DND-41 (cell line): ENCODE measurements at regions not wholly inside any gene's neighbourhood (a gene's known extent, or its start where the extent isn't known, plus 50 kb on each side); places are given as distances from the start of the nearest gene placed in this dataset.
A peak's percentile ranks its signal among the peaks of the same experiment; 100 is the strongest.
"Not testable (repeated sequence)": the region's sequence is repeated elsewhere in the genome, so short reads cannot be mapped to it uniquely, and the experiment has no call there.

Experiments
- ATAC-seq: fragments of 200-7000 bp; cut with Tn5 transposase; 3 replicates; pipeline ENCODE4 v1.9.1; 2021; ENCODE audit warnings: low read depth; ENCODE audit not compliant: insufficient read depth
- DNase-seq: peaks from one replicate; pipeline ENCODE4 v3.0.0-alpha.2; 2020
- H2AFZ ChIP-seq: 2 replicates; pipeline ENCODE4 v1.6.0; 2012; ENCODE audit warnings: low read depth, low read length
- H3K27ac ChIP-seq: 2 replicates; pipeline ENCODE4 v1.5.1; 2012; ENCODE audit warnings: low read length, inconsistent platforms
- H3K27me3 ChIP-seq: fragments of 200-600 bp; sonication (generic); 2 replicates; pipeline ENCODE4 v1.6.0; 2012; ENCODE audit warnings: low read length, mild to moderate bottlenecking, inconsistent platforms; ENCODE audit not compliant: insufficient read depth, poor library complexity
- H3K36me3 ChIP-seq: 2 replicates; pipeline ENCODE4 v1.5.1; 2012; ENCODE audit warnings: low read length, inconsistent platforms; ENCODE audit not compliant: insufficient read depth
- H3K4me1 ChIP-seq: 2 replicates; pipeline ENCODE4 v1.5.1; 2012; ENCODE audit warnings: mild to moderate bottlenecking, low read length; ENCODE audit not compliant: insufficient read depth
- H3K4me2 ChIP-seq: 2 replicates; pipeline ENCODE4 v1.6.0; 2012; ENCODE audit warnings: mild to moderate bottlenecking, moderate library complexity, low read length, inconsistent platforms; ENCODE audit not compliant: insufficient read depth
- H3K4me3 ChIP-seq, 2 experiments: fragments of 200-600 bp in 1 of 2; shearing (Covaris generic) in 1 of 2; 2 replicates each; pipeline ENCODE4 v1.5.1; 2012 to 2016; ENCODE audit warnings: inconsistent platforms in 2 of 2, low read length in 2 of 2, mild to moderate bottlenecking in 2 of 2, low read depth in 1 of 2, moderate library complexity in 1 of 2
- H3K79me2 ChIP-seq: 2 replicates; pipeline ENCODE4 v1.6.0; 2012; ENCODE audit warnings: low read length, inconsistent platforms; ENCODE audit not compliant: insufficient read depth
- H3K9ac ChIP-seq: 2 replicates; pipeline ENCODE4 v1.6.0; 2012; ENCODE audit warnings: low read depth, mild to moderate bottlenecking, inconsistent platforms, low read length, moderate library complexity
- H3K9me3 ChIP-seq: 2 replicates; pipeline ENCODE4 v1.5.1; 2012; ENCODE audit warnings: low read length, moderate library complexity, mild to moderate bottlenecking, inconsistent platforms; ENCODE audit not compliant: insufficient read depth, severe bottlenecking
- H4K20me1 ChIP-seq: 2 replicates; pipeline ENCODE4 v1.6.0; 2012; ENCODE audit warnings: low read length; ENCODE audit not compliant: insufficient read depth
- CTCF ChIP-seq: IDR thresholded peaks from 2 replicates; pipeline ENCODE4 v1.5.1; 2012; ENCODE audit warnings: borderline replicate concordance, low read length, moderate library complexity, mild to moderate bottlenecking; ENCODE audit not compliant: poor library complexity, severe bottlenecking; ENCODE audit errors: extremely low read depth
- EZH2 ChIP-seq: IDR thresholded peaks from 3 replicates; pipeline ENCODE4 v1.6.1; 2012; ENCODE audit warnings: borderline replicate concordance, low read depth, mild to moderate bottlenecking, moderate library complexity, low read length, inconsistent platforms; ENCODE audit not compliant: severe bottlenecking

- not testable (repeated sequence) for H3K36me3 ChIP-seq, H3K79me2 ChIP-seq, H3K4me3 ChIP-seq, H2AFZ ChIP-seq, H3K9me3 ChIP-seq, DNase-seq, H4K20me1 ChIP-seq, H3K9ac ChIP-seq, H3K27me3 ChIP-seq, ATAC-seq, H3K4me2 ChIP-seq, H3K27ac ChIP-seq, H3K4me1 ChIP-seq
These were observed 76.8 kb upstream of the RREB1 start for GRCh38 chr6:7030968-7031367.

GRCh38 chr6:7033202-7033601, 74.6 kb upstream of the RREB1 start:
- Histone ChIP-seq H3K79me2 (no peaks in the 10 kb centered on the region), H3K4me2 (no peak overlapping the region), H3K9ac (no peak overlapping the region), H3K36me3 (no peaks in the 10 kb centered on the region), H3K27ac (no peak overlapping the region), H3K4me3 (no peak overlapping the region), H2AFZ (no peak overlapping the region), H3K9me3 (no peaks in the 10 kb centered on the region), H3K4me1 (no peaks in the 10 kb centered on the region), H4K20me1 (no peaks in the 10 kb centered on the region), H3K27me3 (no peaks in the 10 kb centered on the region)
- ATAC-seq (no peak), DNase-seq (no peak)
- no peak for TF ChIP-seq EZH2
- TF ChIP-seq CTCF = no peak

- H3K36me3 ChIP-seq = no peaks in the 10 kb centered on the region
- no peak overlapping the region for H3K4me3 ChIP-seq
- DNase-seq (no peak), ATAC-seq (no peak)
- H3K27me3 ChIP-seq = no peaks in the 10 kb centered on the region
- H4K20me1 ChIP-seq = no peaks in the 10 kb centered on the region
- no peak overlapping the region for H3K4me2 ChIP-seq
- H3K27ac ChIP-seq = no peak overlapping the region
- H3K9me3 ChIP-seq = no peaks in the 10 kb centered on the region
- TF ChIP-seq EZH2 (no peak), CTCF (no peak)
- no peak overlapping the region for H3K9ac ChIP-seq
- H3K79me2 ChIP-seq = no peaks in the 10 kb centered on the region
- H3K4me1 ChIP-seq = no peaks in the 10 kb centered on the region
- H2AFZ ChIP-seq = no peak overlapping the region
These were observed 73.7 kb upstream of the RREB1 start for GRCh38 chr6:7034055-7034454.

GRCh38 chr6:7035837-7036249, 71.9 kb upstream of the RREB1 start:
- Histone ChIP-seq H3K79me2 (no peaks in the 10 kb centered on the region), H3K27ac (no peak overlapping the region), H3K9ac (no peak overlapping the region), H3K4me2 (no peak overlapping the region), H2AFZ (no peak overlapping the region), H3K4me3 (no peak overlapping the region), H3K27me3 (no peaks in the 10 kb centered on the region), H3K4me1 (no peaks in the 10 kb centered on the region), H3K36me3 (no peaks in the 10 kb centered on the region), H3K9me3 (no peaks in the 10 kb centered on the region), H4K20me1 (no peaks in the 10 kb centered on the region)
- TF ChIP-seq EZH2 = no peak
- no peak for TF ChIP-seq CTCF
- DNase-seq (no peak), ATAC-seq (peak; percentile 39; the same call in 1 of the 3 replicates)
